SK-N-SH (cell line): ENCODE measurements at regions not wholly inside any gene's neighbourhood (a gene's known extent, or its start where the extent isn't known, plus 50 kb on each side); places are given as distances from the start of the nearest gene placed in this dataset.

Source experiments
- CTCF ChIA-PET: fragments of 300-600, 350-600 bp; formaldehyde crosslinking; extraction: SDS; loops from one replicate; lab custom pipeline; 2021; lab: Yijun Ruan, JAX
- POLR2A ChIA-PET: fragments of 350-600 bp; sonication (Branson Sonifier 250); formaldehyde crosslinking; extraction: SDS; loops from one replicate; lab custom pipeline; 2020; ENCODE audit warnings: antibody characterized with exemption, inconsistent platforms; lab: Yijun Ruan, JAX
- DNase-seq: peaks from one replicate; pipeline ENCODE4 v3.0.0; 2012
- H2AFZ ChIP-seq: fragments of 200-600 bp; sonication (generic); 2 replicates; pipeline ENCODE4 v1.8.1; 2016; ENCODE audit warnings: antibody characterized with exemption, mild to moderate bottlenecking, low read depth
- H3F3A ChIP-seq: fragments of 200-600 bp; sonication (generic); replicated peaks from 2 replicates; pipeline ENCODE3; 2016; ENCODE audit warnings: antibody characterized with exemption, mild to moderate bottlenecking; ENCODE audit not compliant: insufficient read depth
- H3K27ac ChIP-seq, 2 experiments: fragments of 200-500 bp in 1 of 2; fragments of 200-600 bp in 1 of 2; sonication (Bioruptor generic) in 1 of 2; sonication (generic), shearing (Covaris generic) in 1 of 2; 2 replicates each; pipeline versions ENCODE4 v1.5.1 to v1.6.1; 2014 to 2016; ENCODE audit warnings: low read depth in 2 of 2, inconsistent platforms in 1 of 2, low read length in 1 of 2, mild to moderate bottlenecking in 1 of 2, mixed read lengths in 1 of 2
- H3K27me3 ChIP-seq: fragments of 200-600 bp; sonication (generic), shearing (Covaris generic); 2 replicates; pipeline ENCODE4 v1.6.1; 2016; ENCODE audit warnings: mixed run types; ENCODE audit not compliant: insufficient read depth
- H3K36me3 ChIP-seq, 2 experiments: fragments of 200-500 bp in 1 of 2; fragments of 200-600 bp in 1 of 2; sonication (Bioruptor generic) in 1 of 2; sonication (generic) in 1 of 2; replicated peaks in 1 of 2; 2 replicates each; pipeline versions ENCODE3 to v1.5.1; 2014 to 2016; ENCODE audit warnings: low read length in 1 of 2, mild to moderate bottlenecking in 1 of 2; ENCODE audit not compliant: insufficient read depth in 2 of 2, control insufficient read depth in 1 of 2
- H3K4me1 ChIP-seq, 2 experiments: fragments of 200-500 bp in 1 of 2; fragments of 200-600 bp in 1 of 2; sonication (Bioruptor generic) in 1 of 2; sonication (generic), shearing (Covaris generic) in 1 of 2; 2 replicates each; pipeline versions ENCODE4 v1.5.1 to v1.6.1; 2014 to 2016; ENCODE audit warnings: low read depth in 1 of 2, low read length in 1 of 2, mixed run types in 1 of 2; ENCODE audit not compliant: insufficient read depth in 2 of 2, control insufficient read depth in 1 of 2
- H3K4me2 ChIP-seq: fragments of 200-600 bp; sonication (generic), shearing (Covaris generic); 2 replicates; pipeline ENCODE4 v1.6.1; 2017; ENCODE audit warnings: mixed run types
- H3K4me3 ChIP-seq, 2 experiments: fragments of 200-500 bp in 1 of 2; fragments of 200-600 bp in 1 of 2; sonication (Bioruptor generic) in 1 of 2; sonication (generic), shearing (Covaris generic) in 1 of 2; 2 replicates each; pipeline versions ENCODE4 v1.5.1 to v1.8.1; 2014 to 2016; ENCODE audit warnings: low read depth in 2 of 2, inconsistent platforms in 1 of 2, low read length in 1 of 2, mild to moderate bottlenecking in 1 of 2, mixed read lengths in 1 of 2, moderate library complexity in 1 of 2
- H3K79me2 ChIP-seq: fragments of 200-600 bp; sonication (generic); 2 replicates; pipeline ENCODE4 v1.8.1; 2017; ENCODE audit warnings: mild to moderate bottlenecking; ENCODE audit not compliant: insufficient read depth
- H3K9ac ChIP-seq: fragments of 200-600 bp; sonication (generic); 2 replicates; pipeline ENCODE4 v1.6.1; 2017; ENCODE audit warnings: mixed run types
- H3K9me2 ChIP-seq: fragments of 200-600 bp; sonication (generic); 2 replicates; pipeline ENCODE4 v1.6.1; 2017; ENCODE audit warnings: mixed run types
- H3K9me3 ChIP-seq: fragments of 200-600 bp; sonication (generic); 2 replicates; pipeline ENCODE4 v1.6.1; 2017; ENCODE audit warnings: mixed run types, mild to moderate bottlenecking, moderate library complexity
- H4K20me1 ChIP-seq: fragments of 200-600 bp; sonication (generic); 2 replicates; pipeline ENCODE4 v1.6.1; 2017; ENCODE audit warnings: mild to moderate bottlenecking, mixed run types; ENCODE audit not compliant: insufficient read depth
- ELF1 ChIP-seq: IDR thresholded peaks from 2 replicates; pipeline ENCODE4 v1.4.0; 2012
- EP300 ChIP-seq, 2 experiments: IDR thresholded peaks; 2 replicates each; pipeline versions ENCODE4 v1.4.0 to v1.6.1; 2012; ENCODE audit warnings: borderline replicate concordance in 1 of 2, low read depth in 1 of 2, low read length in 1 of 2
- GATA2 ChIP-seq: sonication (generic); formaldehyde crosslinking; IDR thresholded peaks from 2 replicates; pipeline ENCODE4 v1.5.0; 2020; ENCODE audit warnings: mild to moderate bottlenecking, missing genetic modification reagents
- IRF3 ChIP-seq: fragments of 150-350 bp; IDR thresholded peaks from 2 replicates; pipeline ENCODE4 v1.6.1; 2016; ENCODE audit warnings: mild to moderate bottlenecking, low read depth, low read length
- MEF2A ChIP-seq: IDR thresholded peaks from 2 replicates; pipeline ENCODE4 v1.4.0; 2012; ENCODE audit warnings: low read depth, borderline replicate concordance
- MXI1 ChIP-seq: IDR thresholded peaks from 2 replicates; pipeline ENCODE4 v1.6.1; 2012; ENCODE audit warnings: mild to moderate bottlenecking, low read depth, low read length, improper control_type of control experiment
- NFIC ChIP-seq: IDR thresholded peaks from 2 replicates; pipeline ENCODE4 v1.4.0; 2012; ENCODE audit warnings: borderline replicate concordance
- NRF1 ChIP-seq: IDR thresholded peaks from 2 replicates; pipeline ENCODE4 v1.6.1; 2012; ENCODE audit warnings: low read depth, mild to moderate bottlenecking, low read length
- RAD21 ChIP-seq: IDR thresholded peaks from 2 replicates; pipeline ENCODE4 v1.6.1; 2012; ENCODE audit warnings: mild to moderate bottlenecking, low read length
- RCOR1 ChIP-seq: fragments of 150-350 bp; IDR thresholded peaks from 2 replicates; pipeline ENCODE4 v1.6.1; 2017; ENCODE audit warnings: antibody characterized with exemption, low read length
- REST ChIP-seq: IDR thresholded peaks from 2 replicates; pipeline ENCODE4 v1.6.1; 2012; ENCODE audit warnings: mild to moderate bottlenecking, low read depth, low read length, moderate library complexity
- RFX5 ChIP-seq: IDR thresholded peaks from 2 replicates; pipeline ENCODE4 v1.6.1; 2012; ENCODE audit warnings: mild to moderate bottlenecking, improper control_type of control experiment, low read length
- RXRA ChIP-seq: IDR thresholded peaks from 2 replicates; pipeline ENCODE4 v1.4.0; 2012; ENCODE audit warnings: low read depth, mild to moderate bottlenecking, borderline replicate concordance
- TAF1 ChIP-seq: IDR thresholded peaks from 2 replicates; pipeline ENCODE4 v1.6.1; 2012; ENCODE audit warnings: low read depth, mild to moderate bottlenecking, low read length, moderate library complexity, borderline replicate concordance
- YY1 ChIP-seq: IDR thresholded peaks from 2 replicates; pipeline ENCODE4 v1.4.0; 2012; ENCODE audit warnings: low read depth, mild to moderate bottlenecking
- ZBTB33 ChIP-seq: IDR thresholded peaks from 2 replicates; pipeline ENCODE4 v1.4.0; 2012; ENCODE audit warnings: low read depth, borderline replicate concordance
- WGBS: methylation state at CpG from one replicate; pipeline ENCODE4 v1.1.6; 2017; ENCODE audit warnings: low lambda C conversion rate; 5-methylcytosine and 5-hydroxymethylcytosine counted together

GRCh38 chr3:59607656-59608055, 557.8 kb upstream of the CFAP20DC start:
- peaks cover 0 to 23% of the 10 kb centered on the region in 2 experiments; a peak in 2 of 4 replicates for H3K4me1 ChIP-seq
- no peak for TF ChIP-seq TAF1
- TF ChIP-seq RAD21 = peak; percentile 8; the same call in 1 of the 2 replicates
- TF ChIP-seq, all 33 proteins: peak for 1
- CTCF ChIA-PET = interaction anchor here (0.8 to 1.7 kb wide), 2 partner anchors 202 to 250 kb away, joined by 4 to 7 read pairs; no protein-coding TSS in a partner anchor
- no peaks in the 10 kb centered on the region for H3K9me2 ChIP-seq
- 11% methylated on average over 1 of the region's 1 CpG for WGBS
- no peak overlapping the region for H3K27ac ChIP-seq
- H3K9me3 ChIP-seq = no peaks in the 10 kb centered on the region
- H3K9ac ChIP-seq = no peak overlapping the region
- H3K4me3 ChIP-seq = no peak overlapping the region
- DNase-seq = no peak
- no peak overlapping the region for H2AFZ ChIP-seq
- POLR2A ChIA-PET = no interaction called here
- no peaks in the 10 kb centered on the region for H3K36me3 ChIP-seq
- H3F3A ChIP-seq = no peaks in the 10 kb centered on the region
- no peak overlapping the region for H3K4me2 ChIP-seq
- no peaks in the 10 kb centered on the region for H3K79me2 ChIP-seq
- no peaks in the 10 kb centered on the region for H3K27me3 ChIP-seq
- no peaks in the 10 kb centered on the region for H4K20me1 ChIP-seq

GRCh38 chr3:59606638-59607266, 556.9 kb upstream of the CFAP20DC start:
- H3K9me2 ChIP-seq = no peaks in the 10 kb centered on the region
- ChIA-PET CTCF (interaction anchor here (1.7 to 2.0 kb wide), 2 partner anchors 32 to 203 kb away, joined by 7 to 10 read pairs; no protein-coding TSS in a partner anchor), POLR2A (interaction anchor here (0.9 kb wide), 1 partner anchor 20 kb away, joined by 3 read pairs; no protein-coding TSS in a partner anchor)
- no peak overlapping the region for H3K4me3 ChIP-seq
- no peak overlapping the region for H3K9ac ChIP-seq
- peak overlapping the region in 1 of 2 experiments; percentile 68; a peak in 2 of 4 replicates for H3K27ac ChIP-seq
- TF ChIP-seq EP300 (IDR thresholded peaks at IDR 0.05; ENCODE audit: borderline replicate concordance in 1 of 2, low read depth in 1 of 2, low read length in 1 of 2) = peak in 1 of 2 experiments; percentile 71; a peak in 1 of 4 replicates
- no peak for TF ChIP-seq RXRA
- TF ChIP-seq MXI1 = no peak
- no peak for TF ChIP-seq YY1
- TF ChIP-seq RCOR1 = 0 out of 2 replicates have a peak, but pooled peaks have one; percentile 40
- no peak for TF ChIP-seq NFIC
- TF ChIP-seq IRF3 = no peak
- no peak for TF ChIP-seq NRF1
- no peak for TF ChIP-seq MEF2A
- no peak for TF ChIP-seq ZBTB33
- no peak for TF ChIP-seq ELF1
- no peak for TF ChIP-seq REST
- no peak for TF ChIP-seq GATA2 (CRISPR knock-in tag)
- TF ChIP-seq RFX5 = no peak
- no peaks in the 10 kb centered on the region for H3F3A ChIP-seq
- H2AFZ ChIP-seq = no peak overlapping the region
- H4K20me1 ChIP-seq = no peaks in the 10 kb centered on the region
- DNase-seq = peak; percentile 17
- H3K79me2 ChIP-seq = no peaks in the 10 kb centered on the region
- no peaks in the 10 kb centered on the region for H3K36me3 ChIP-seq
- no peaks in the 10 kb centered on the region for H3K9me3 ChIP-seq
- WGBS = 20% methylated on average over 3 of the region's 4 CpGs
- H3K4me1 ChIP-seq = peaks cover 0 to 23% of the 10 kb centered on the region in 2 experiments; a peak in 2 of 4 replicates
- H3K27me3 ChIP-seq = no peaks in the 10 kb centered on the region
- H3K4me2 ChIP-seq = no peak overlapping the region
